ENCODE measurements at regions not wholly inside any gene's neighbourhood (a gene's known extent, or its start where the extent isn't known, plus 50 kb on each side); places are given as distances from the start of the nearest gene placed in this dataset.

GRCh38 chr10:94065787-94066186 is 72.1 kb downstream of the PLCE1 start:
- no peaks in the 10 kb centered on the region for H3K36me3 ChIP-seq (ENCODE audit: control insufficient read depth, insufficient read depth, low read length)
- TF ChIP-seq CTCF (IDR thresholded peaks at IDR 0.05; ENCODE audit: insufficient read depth, low read length, poor library complexity, severe bottlenecking): no peak
- no peaks in the 10 kb centered on the region; the same call in 1 of the 2 replicates for H3K27me3 ChIP-seq (replicated peaks; ENCODE audit: control insufficient read depth, insufficient read depth, low read length)
- H3K4me3 ChIP-seq (replicated peaks; ENCODE audit: low read depth, low read length): no peak overlapping the region
- DNase-seq (ENCODE audit: extremely low read depth, insufficient read length): no peak

- no peak for TF ChIP-seq CTCF (IDR thresholded peaks at IDR 0.05; ENCODE audit: insufficient read depth, low read length, poor library complexity, severe bottlenecking)
- DNase-seq (ENCODE audit: extremely low read depth, insufficient read length): no peak
Measured at GRCh38 chr10:94066411-94066810, 72.7 kb downstream of the PLCE1 start.

GRCh38 chr10:94069884-94070283 is 76.2 kb downstream of the PLCE1 start:
- no peak overlapping the region for H3K4me3 ChIP-seq (replicated peaks; ENCODE audit: low read depth, low read length)
- TF ChIP-seq CTCF (IDR thresholded peaks at IDR 0.05; ENCODE audit: insufficient read depth, low read length, poor library complexity, severe bottlenecking): no peak
- no peaks in the 10 kb centered on the region for H3K36me3 ChIP-seq (ENCODE audit: control insufficient read depth, insufficient read depth, low read length)
- no peak for DNase-seq (ENCODE audit: extremely low read depth, insufficient read length)
- H3K27me3 ChIP-seq (replicated peaks; ENCODE audit: control insufficient read depth, insufficient read depth, low read length): no peaks in the 10 kb centered on the region; the same call in 1 of the 2 replicates

More at GRCh38 chr10:94066411-94066810, 72.7 kb downstream of the PLCE1 start:
- Histone ChIP-seq H3K4me3 (replicated peaks; ENCODE audit: low read depth, low read length) (no peak overlapping the region), H3K36me3 (ENCODE audit: control insufficient read depth, insufficient read depth, low read length) (no peaks in the 10 kb centered on the region), H3K27me3 (replicated peaks; ENCODE audit: control insufficient read depth, insufficient read depth, low read length) (no peaks in the 10 kb centered on the region; the same call in 1 of the 2 replicates)

- TF ChIP-seq CTCF (IDR thresholded peaks at IDR 0.05; ENCODE audit: insufficient read depth, low read length, poor library complexity, severe bottlenecking): no peak
- Histone ChIP-seq H3K4me3 (replicated peaks; ENCODE audit: low read depth, low read length) (no peak overlapping the region), H3K36me3 (ENCODE audit: control insufficient read depth, insufficient read depth, low read length) (no peaks in the 10 kb centered on the region), H3K27me3 (replicated peaks; ENCODE audit: control insufficient read depth, insufficient read depth, low read length) (no peaks in the 10 kb centered on the region; the same call in none of the 2 replicates)
- no peak for DNase-seq (ENCODE audit: extremely low read depth, insufficient read length)
Measured at GRCh38 chr10:94074462-94074861, 80.7 kb downstream of the PLCE1 start.

GRCh38 chr10:94075506-94075905 is 81.8 kb downstream of the PLCE1 start:
- no peak for TF ChIP-seq CTCF (IDR thresholded peaks at IDR 0.05; ENCODE audit: insufficient read depth, low read length, poor library complexity, severe bottlenecking)
- DNase-seq (ENCODE audit: extremely low read depth, insufficient read length): no peak
- Histone ChIP-seq H3K4me3 (replicated peaks; ENCODE audit: low read depth, low read length) (no peak overlapping the region), H3K27me3 (replicated peaks; ENCODE audit: control insufficient read depth, insufficient read depth, low read length) (no peaks in the 10 kb centered on the region; the same call in 1 of the 2 replicates), H3K36me3 (ENCODE audit: control insufficient read depth, insufficient read depth, low read length) (no peaks in the 10 kb centered on the region)

- TF ChIP-seq CTCF (IDR thresholded peaks at IDR 0.05; ENCODE audit: insufficient read depth, low read length, poor library complexity, severe bottlenecking): no peak
- Histone ChIP-seq H3K27me3 (replicated peaks; ENCODE audit: control insufficient read depth, insufficient read depth, low read length) (no peaks in the 10 kb centered on the region; the same call in 1 of the 2 replicates), H3K36me3 (ENCODE audit: control insufficient read depth, insufficient read depth, low read length) (no peaks in the 10 kb centered on the region), H3K4me3 (replicated peaks; ENCODE audit: low read depth, low read length) (no peak overlapping the region)
- DNase-seq (ENCODE audit: extremely low read depth, insufficient read length): no peak
Measured at GRCh38 chr10:94076325-94076841, 82.7 kb downstream of the PLCE1 start.
